Endothelial cell of hepatic sinusoid (primary cell): ENCODE measurements at regions not wholly inside any gene's neighbourhood (a gene's known extent, or its start where the extent isn't known, plus 50 kb on each side); places are given as distances from the start of the nearest gene placed in this dataset.

Source experiments
- in situ Hi-C: cut with HindIII; loops from 2 replicates; pipeline ENCODE4 v1.10.0; 2017; ENCODE audit warnings: low sequenced_read_pairs

- in situ Hi-C loops: loop anchor here (5.0 kb wide), 1 partner anchor 64 kb away; no protein-coding TSS in a partner anchor
Observed at GRCh38 chr10:78403781-78404180, 370.1 kb downstream of the RPS24 start.

GRCh38 chr10:78404296-78404695 is 370.6 kb downstream of the RPS24 start:
- in situ Hi-C loops: loop anchor here (5.0 kb wide), 1 partner anchor 63 kb away; no protein-coding TSS in a partner anchor

- in situ Hi-C loops: no loop called here
Observed at GRCh38 chr10:78405231-78405630, 371.6 kb downstream of the RPS24 start.

- in situ Hi-C loops: no loop called here
Observed at GRCh38 chr10:78405736-78406135, 372.1 kb downstream of the RPS24 start.

GRCh38 chr10:78406648-78407008 is 373.0 kb downstream of the RPS24 start:
- in situ Hi-C loops: no loop called here

- in situ Hi-C loops: no loop called here
Observed at GRCh38 chr10:78407009-78407711, 373.5 kb downstream of the RPS24 start.

- in situ Hi-C loops: no loop called here
Observed at GRCh38 chr10:78407966-78408365, 374.3 kb downstream of the RPS24 start.

GRCh38 chr10:78408671-78409472 is 375.2 kb downstream of the RPS24 start:
- in situ Hi-C loops: no loop called here

- in situ Hi-C loops: no loop called here
Observed at GRCh38 chr10:78410046-78410965, 376.6 kb downstream of the RPS24 start.

GRCh38 chr10:78411716-78412115 is 378.1 kb downstream of the RPS24 start:
- in situ Hi-C loops: no loop called here

- in situ Hi-C loops: no loop called here
Observed at GRCh38 chr10:78412605-78413004, 378.9 kb downstream of the RPS24 start.

GRCh38 chr10:78413076-78414055 is 379.7 kb downstream of the RPS24 start:
- in situ Hi-C loops: no loop called here

GRCh38 chr10:78414380-78414779 is 380.7 kb downstream of the RPS24 start:
- in situ Hi-C loops: no loop called here

GRCh38 chr10:78415111-78415510 is 381.4 kb downstream of the RPS24 start:
- in situ Hi-C loops: no loop called here

GRCh38 chr10:78416031-78417011 is 382.7 kb downstream of the RPS24 start:
- in situ Hi-C loops: no loop called here

- in situ Hi-C loops: no loop called here
Observed at GRCh38 chr10:78417425-78418370, 384.0 kb downstream of the RPS24 start.

- in situ Hi-C loops: loop anchor here (10.0 kb wide), 1 partner anchor 115 kb away; no protein-coding TSS in a partner anchor
Observed at GRCh38 chr10:78419481-78420265, 386.0 kb downstream of the RPS24 start.
